GM18873 (cell line): ENCODE measurements at regions not wholly inside any gene's neighbourhood (a gene's known extent, or its start where the extent isn't known, plus 50 kb on each side); places are given as distances from the start of the nearest gene placed in this dataset.
"Not testable (repeated sequence)": the region's sequence is repeated elsewhere in the genome, so short reads cannot be mapped to it uniquely, and the experiment has no call there.

Experiments
- ATAC-seq: cut with Tn5 transposase; IDR thresholded peaks from one replicate; pipeline ENCODE4 v1.9.1; 2021; ENCODE audit warnings: mild to moderate bottlenecking, moderate library complexity, moderate number of reproducible peaks; ENCODE audit not compliant: unreplicated experiment, low FRiP score

DNA sequence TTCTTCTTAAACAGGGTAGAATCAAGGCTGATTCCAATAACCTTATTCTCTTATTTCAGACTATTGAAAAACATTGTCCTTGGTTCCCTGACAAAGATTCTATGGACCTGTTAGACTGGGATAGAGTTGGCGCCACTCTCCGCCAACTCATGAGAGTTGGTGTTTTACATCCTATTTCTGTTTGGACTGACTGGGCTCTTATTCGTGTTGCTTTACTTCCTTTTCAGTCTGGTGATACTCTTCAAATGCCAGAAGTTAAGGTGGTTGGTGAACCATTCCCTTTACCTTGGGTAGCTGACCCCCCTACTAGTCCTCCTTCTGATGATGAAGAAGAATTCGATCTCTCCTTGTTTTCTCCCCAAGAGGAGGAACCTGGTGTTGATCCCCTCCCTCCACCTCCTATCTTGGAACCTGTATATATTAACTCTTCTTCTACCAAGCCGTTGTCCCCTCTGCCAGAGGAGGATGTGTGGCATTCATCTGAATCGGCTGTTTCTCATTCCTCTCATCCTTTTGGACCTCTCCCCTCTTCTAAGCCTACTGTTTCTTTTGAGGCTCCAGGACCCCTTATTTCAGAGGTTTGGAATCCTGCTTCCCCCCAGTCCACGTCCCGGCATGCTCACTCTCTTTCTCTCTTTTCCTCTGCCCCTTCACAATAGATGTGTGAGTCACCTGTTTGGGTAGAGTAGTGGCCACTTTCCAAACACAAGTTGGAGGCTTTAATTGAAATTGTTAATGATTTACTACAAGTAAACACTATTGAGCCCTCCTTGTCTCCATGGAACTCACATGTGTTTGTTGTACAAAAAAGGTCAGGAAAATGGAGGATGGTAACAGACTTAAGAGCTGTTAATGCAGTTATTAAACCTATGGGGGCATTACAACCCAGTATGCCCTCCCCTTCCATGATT is 585.7 kb downstream of the NSUN3 start:
- not testable (repeated sequence) for ATAC-seq

DNA sequence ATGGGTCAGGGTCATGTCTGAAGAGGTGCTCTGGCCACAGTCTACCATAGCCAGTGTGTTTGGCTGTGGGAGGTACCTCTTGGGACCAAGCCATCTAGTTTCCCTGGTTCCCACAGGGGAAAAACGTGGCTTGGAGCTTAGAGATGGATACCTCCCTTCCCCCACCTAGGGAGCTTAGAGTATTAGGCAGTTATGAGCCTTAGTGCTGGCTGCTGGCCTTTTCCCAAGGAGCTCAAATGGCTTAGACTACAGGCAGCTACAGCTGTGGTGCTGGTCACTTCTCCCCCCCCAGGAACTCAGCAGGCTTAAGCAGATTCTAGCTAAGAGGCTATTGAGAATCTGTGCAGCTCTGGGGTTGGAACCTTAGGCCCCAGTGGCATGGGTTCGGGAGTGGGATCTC is 591.2 kb downstream of the NSUN3 start:
- no peak for ATAC-seq

GRCh38 chr3:94665922-94666321 is 603.1 kb downstream of the NSUN3 start:
- ATAC-seq, result no peak

GRCh38 chr3:94671078-94671477 is 608.2 kb downstream of the NSUN3 start:
- no peak for ATAC-seq

- no peak for ATAC-seq
Observed at GRCh38 chr3:94673876-94674275, 611.0 kb downstream of the NSUN3 start.

GRCh38 chr3:94686208-94686607 is 623.3 kb downstream of the NSUN3 start:
- ATAC-seq, result no peak

DNA sequence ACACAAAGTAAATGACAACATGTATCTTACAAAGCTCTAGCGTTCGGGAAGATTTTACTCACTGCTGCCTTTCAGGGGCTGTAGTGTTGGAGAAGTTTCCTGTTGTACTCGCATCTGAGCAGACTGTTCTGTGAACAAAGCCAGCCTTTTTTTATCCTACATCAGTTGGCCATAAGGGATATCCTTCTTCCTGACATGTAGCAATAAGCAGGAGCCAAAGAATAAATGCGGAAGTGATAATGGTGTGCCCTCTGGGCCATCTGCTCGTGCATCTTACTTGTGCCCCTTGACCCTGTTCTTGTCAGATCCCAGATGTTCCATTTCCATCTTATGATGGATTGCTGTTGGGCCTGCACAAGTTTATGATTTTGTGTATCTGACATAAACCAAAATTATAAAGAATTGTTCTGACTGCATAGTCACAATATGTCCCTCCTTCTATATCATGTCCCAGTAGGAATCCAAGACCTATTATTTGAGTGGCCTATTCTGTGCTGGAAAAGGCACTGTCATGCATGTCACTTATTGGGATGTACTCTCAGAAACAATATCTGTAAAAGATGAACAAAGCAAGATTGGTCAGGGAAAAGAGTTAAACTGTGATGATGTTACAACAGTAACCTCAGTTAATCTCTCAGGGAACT is 631.3 kb downstream of the NSUN3 start:
- no peak for ATAC-seq

GRCh38 chr3:94694894-94695293 is 632.0 kb downstream of the NSUN3 start:
- ATAC-seq, result no peak

DNA sequence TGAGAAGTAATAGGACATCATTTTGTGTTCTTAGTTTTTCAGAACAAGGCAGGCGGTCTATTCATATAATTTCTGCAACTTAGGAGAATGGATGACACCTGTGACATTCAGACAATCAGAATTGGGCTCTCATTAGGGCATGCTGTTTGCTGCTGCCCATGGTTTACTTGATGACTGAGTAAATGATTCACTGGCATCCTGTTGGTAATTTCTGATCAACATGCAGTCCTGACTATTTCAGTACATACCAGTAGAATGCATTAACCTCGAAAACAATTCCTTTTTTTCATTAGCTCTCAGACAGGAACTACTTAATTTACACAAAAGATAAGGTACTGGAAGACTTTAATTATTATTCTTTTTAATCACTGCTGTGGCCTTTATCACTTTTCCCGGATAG is 641.6 kb downstream of the NSUN3 start:
- ATAC-seq, result no peak

DNA sequence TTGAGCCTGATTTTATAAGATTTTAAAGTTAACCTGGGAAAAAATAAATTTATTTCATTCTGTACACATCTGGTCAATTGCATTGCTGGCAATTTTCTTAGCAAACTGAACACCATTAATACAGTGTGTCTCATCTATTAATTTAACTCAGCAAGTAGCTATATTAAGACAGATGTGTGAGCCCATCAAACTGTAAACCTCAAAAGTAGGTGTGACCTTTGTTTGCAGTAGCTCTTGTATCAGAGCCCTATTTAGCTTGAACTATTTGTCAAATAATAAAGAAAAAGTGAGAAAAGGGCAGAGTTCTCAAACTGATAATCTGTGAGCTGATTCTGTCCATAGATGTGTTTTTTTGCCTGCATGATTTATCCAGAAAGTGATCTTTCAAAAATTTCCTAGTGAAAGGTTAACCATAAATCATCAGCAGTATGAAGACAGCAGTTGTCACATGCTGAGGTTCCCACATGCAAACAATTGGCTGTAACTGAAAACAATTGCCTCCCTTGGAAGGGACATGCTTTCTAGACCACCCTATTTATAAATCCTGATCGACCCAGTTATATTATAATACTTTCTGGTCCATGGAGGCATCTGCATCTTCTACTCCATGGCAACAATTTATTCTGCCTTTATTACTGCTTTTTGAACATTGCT is 646.5 kb downstream of the NSUN3 start:
- no peak for ATAC-seq

DNA sequence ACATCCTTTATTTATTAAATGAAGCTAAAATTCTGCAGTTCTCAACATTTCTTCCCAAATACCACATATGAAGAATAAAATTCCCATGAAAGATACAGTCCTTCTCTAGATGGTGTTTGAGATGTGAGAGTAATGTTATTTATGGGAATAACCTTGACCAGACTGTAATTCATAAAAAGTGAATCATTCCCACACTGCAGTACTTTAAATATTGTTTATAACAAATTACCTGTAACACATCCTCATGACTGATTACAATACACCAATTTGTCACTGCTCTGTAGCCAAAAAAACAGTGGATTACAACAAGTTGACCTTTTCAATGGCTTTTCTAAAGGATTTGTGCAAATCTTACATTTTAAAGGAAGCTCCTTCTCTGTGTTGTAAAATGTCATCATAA is 651.3 kb downstream of the NSUN3 start:
- no peak for ATAC-seq

DNA sequence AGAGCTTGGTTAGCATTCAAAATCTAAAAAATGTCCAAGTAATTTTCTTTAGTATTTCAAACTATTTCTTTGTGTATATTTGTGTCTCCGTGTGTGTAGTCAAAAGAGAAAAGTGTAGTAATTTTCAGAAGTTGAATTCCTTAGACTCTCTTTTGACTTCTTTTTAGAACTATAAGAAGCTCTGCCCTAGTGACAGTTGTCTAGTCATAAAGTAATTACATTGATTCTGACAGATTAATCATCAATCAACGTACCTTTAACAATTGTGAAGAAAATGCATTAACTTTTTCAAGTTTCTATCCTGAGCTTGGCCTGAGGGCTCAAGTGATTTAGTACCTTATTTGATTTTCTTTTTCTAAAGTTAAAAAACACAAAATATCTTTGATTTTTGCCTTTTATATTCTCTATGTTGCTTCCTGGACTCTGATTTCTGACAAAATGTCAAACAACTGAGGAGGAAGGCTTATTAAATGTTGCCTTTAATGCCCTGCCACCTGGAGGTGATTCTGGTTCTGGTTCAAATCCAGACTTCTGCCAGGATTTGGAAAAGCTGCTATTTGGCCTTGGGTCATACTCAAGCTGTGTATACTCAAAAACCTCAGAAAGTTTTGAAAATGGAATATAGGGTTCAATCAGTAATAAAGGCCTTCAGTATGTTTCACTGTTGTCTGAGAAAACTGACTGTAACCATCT is 653.6 kb downstream of the NSUN3 start:
- ATAC-seq, result no peak

- no peak for ATAC-seq
Observed at GRCh38 chr3:94734206-94734605, 671.3 kb downstream of the NSUN3 start.

DNA sequence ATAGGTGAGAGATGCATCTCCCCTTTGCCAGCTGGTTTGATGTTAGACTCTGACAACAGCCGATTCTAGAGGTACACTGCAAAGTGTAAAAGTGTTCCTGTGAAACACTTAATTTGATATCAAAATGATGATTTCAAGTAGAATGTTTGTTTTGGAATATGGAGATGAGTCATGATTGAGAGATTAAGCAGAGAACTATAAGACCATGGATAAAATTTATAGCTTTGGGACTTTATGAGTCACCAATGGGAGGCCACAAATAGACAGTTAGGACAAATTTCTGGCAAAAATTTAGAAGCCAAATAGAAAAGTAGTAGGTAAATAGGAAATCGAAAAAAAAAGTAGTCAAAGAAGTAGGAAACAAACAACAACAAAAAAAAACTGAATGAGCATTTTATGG is 672.5 kb downstream of the NSUN3 start:
- no peak for ATAC-seq

DNA sequence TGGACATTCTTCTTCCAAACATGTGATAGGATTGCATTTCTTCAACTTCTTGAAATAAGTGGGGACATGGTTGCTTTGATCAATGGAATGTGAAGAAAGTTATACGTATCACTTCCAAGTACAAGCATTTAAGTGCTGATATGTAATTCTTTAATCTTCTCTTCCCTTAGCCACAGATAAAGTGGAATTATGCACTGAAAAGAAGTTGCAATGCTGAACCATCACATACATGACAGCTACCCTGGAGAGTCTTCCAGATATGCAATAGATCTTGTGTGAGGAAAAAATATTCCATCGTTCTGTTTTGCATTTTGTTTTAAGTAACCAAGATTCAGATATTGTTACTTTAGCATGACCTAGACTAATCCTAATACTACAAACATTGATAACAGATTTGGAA is 674.3 kb downstream of the NSUN3 start:
- no peak for ATAC-seq

- no peak for ATAC-seq
Observed at GRCh38 chr3:94739420-94739819, 676.6 kb downstream of the NSUN3 start.

DNA sequence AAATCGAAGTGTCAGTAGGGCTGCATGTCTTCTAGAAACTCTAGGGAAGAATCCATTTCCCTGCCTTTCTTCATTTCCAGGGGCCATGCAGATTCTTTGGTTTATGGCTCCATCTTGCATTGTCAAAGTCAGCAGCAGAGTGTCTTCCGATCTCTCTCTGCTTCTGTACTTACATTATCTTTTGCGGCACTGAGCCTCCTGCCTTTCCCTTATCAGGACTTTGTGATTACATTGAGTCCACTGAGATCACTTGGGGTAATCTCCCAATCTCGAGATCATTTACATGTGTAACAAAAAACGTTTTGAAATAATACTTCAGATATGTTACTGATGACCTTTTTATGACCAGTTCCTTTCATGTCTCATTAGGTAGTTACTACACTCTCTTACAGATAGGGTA is 695.9 kb downstream of the NSUN3 start:
- no peak for ATAC-seq

DNA sequence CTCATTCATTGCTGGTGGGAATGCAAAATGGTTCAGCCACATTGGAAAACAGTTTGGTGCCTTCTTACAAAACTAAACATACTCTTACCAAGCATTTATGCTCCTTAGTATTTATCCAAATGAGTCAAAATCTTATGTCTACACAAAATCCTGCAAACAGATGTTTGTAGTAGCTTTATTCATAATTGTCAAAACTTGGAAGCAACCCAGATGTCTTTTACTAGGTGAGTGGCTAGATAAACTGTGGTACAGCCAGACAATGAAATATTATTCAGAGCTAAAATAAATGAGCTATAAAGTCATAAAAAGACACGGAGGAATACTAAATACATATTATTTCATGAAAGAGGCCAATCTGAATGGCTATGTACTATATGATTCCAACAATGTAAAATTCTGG is 709.5 kb downstream of the NSUN3 start:
- ATAC-seq, result no peak

DNA sequence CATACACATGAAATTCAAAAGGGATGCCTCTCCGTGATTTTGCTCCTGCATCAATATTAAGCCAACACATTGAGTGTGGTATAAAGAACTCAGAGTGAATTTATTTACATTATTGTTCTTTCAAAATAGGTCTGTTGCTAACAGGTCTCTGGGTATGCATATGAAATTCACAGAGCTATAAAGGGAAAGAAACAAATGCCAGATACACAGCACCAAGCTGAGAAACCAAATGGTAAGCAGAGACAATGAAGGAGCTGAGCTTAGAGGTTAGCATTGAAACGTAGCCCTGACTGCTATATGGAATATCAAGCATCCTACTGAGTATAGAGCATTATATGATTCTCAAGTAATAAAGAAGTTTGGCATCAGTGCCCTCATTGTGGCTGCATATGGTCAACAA is 712.9 kb downstream of the NSUN3 start:
- no peak for ATAC-seq

- no peak for ATAC-seq
Observed at GRCh38 chr3:94776401-94776915, 713.6 kb downstream of the NSUN3 start.

DNA sequence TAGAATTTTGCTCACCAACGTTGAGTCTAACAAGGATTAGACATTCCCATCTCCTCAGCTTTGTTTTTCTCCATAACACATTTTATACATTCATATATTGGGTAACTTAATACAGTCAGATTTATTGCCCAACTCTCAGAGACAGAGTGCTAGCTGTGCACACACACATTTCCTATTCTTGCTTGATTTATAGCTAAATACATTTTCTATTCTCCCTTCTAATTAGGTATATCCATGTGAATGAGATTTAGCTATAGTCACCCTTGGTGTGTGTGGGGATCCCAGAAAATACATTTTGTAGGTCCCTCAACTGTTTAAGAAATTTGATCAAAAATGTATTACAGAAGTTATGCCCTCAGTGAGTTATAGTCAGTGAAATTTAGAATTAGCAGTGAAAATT is 715.4 kb downstream of the NSUN3 start:
- ATAC-seq, result no peak
